ENCODE measurements at regions not wholly inside any gene's neighbourhood (a gene's known extent, or its start where the extent isn't known, plus 50 kb on each side); places are given as distances from the start of the nearest gene placed in this dataset.

- Histone ChIP-seq H3K27me3 (ENCODE audit: insufficient read depth, low read length) (peaks cover 6% of the 10 kb centered on the region; the same call in 1 of the 2 replicates), H3K4me3 (replicated peaks in 1 of 2; ENCODE audit: low read depth in 1 of 2, low read length in 2 of 2) (no peak overlapping the region), H3K4me2 (ENCODE audit: low read length) (no peak overlapping the region), H4K20me1 (ENCODE audit: insufficient read depth) (no peaks in the 10 kb centered on the region), H3K36me3 (ENCODE audit: control insufficient read depth in 1 of 2, insufficient read depth in 2 of 2, low read length in 2 of 2) (no peaks in the 10 kb centered on the region), H3K9me3 (ENCODE audit: control insufficient read depth in 1 of 2, insufficient read depth in 1 of 2, low read depth in 1 of 2, low read length in 2 of 2) (no peaks in the 10 kb centered on the region), H2AFZ (ENCODE audit: low read depth, low read length, poor library complexity, severe bottlenecking) (no peak overlapping the region), H3K79me2 (ENCODE audit: insufficient read depth, low read length) (no peaks in the 10 kb centered on the region), H3K9ac (ENCODE audit: low read length) (no peak overlapping the region), H3K4me1 (ENCODE audit: control insufficient read depth in 1 of 2, insufficient read depth in 2 of 2, low read length in 2 of 2) (no peaks in the 10 kb centered on the region), H3K27ac (ENCODE audit: low read depth, low read length) (no peak overlapping the region), H3K9me2 (ENCODE audit: insufficient read depth) (no peaks in the 10 kb centered on the region)
- no peak for DNase-seq (ENCODE audit: low read depth, low spot score)
- RAD21 ChIA-PET (ENCODE audit: low non-redundant PET in 1 of 2, low total read pairs in 2 of 2, uncharacterized antibody in 2 of 2, unreplicated experiment in 2 of 2): no interaction called here
- POLR2A ChIA-PET: no interaction called here
- ATAC-seq: no peak
- BruUV-seq (replicated peaks): no TSS peak
- intact Hi-C loops (cut with micrococcal nuclease): no loop called here
- CTCF ChIA-PET: no interaction called here
- no peak for TF ChIP-seq ZFX (IDR thresholded peaks at IDR 0.05)
- TF ChIP-seq REST (IDR thresholded peaks at IDR 0.05; ENCODE audit: low read depth): no peak
- TF ChIP-seq EZH2 (IDR thresholded peaks at IDR 0.05): no peak
- no peak for TF ChIP-seq ATF3 (IDR thresholded peaks at IDR 0.05)
- no peak for TF ChIP-seq JUND (IDR thresholded peaks at IDR 0.05)
- TF ChIP-seq, protein P1, sequence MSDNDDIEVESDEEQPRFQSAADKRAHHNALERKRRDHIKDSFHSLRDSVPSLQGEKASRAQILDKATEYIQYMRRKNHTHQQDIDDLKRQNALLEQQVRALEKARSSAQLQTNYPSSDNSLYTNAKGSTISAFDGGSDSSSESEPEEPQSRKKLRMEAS (IDR thresholded peaks at IDR 0.05): no peak
- TF ChIP-seq ELF1 (IDR thresholded peaks at IDR 0.05; ENCODE audit: borderline replicate concordance, low read depth): no peak
- TF ChIP-seq POLR2AphosphoS5 (IDR thresholded peaks at IDR 0.05; ENCODE audit: low read depth, low read length): no peak
- no peak for TF ChIP-seq SIN3A (IDR thresholded peaks at IDR 0.05; ENCODE audit: low read depth)
These were observed 303.7 kb upstream of the IGF1R start for GRCh38 chr15:98344591-98344990.
